HG03045 (cell line): ENCODE measurements at regions not wholly inside any gene's neighbourhood (a gene's known extent, or its start where the extent isn't known, plus 50 kb on each side); places are given as distances from the start of the nearest gene placed in this dataset.

Experiments
- ATAC-seq: cut with Tn5 transposase; IDR thresholded peaks from one replicate; pipeline ENCODE4 v1.9.1; 2021; ENCODE audit warnings: mild to moderate bottlenecking, moderate library complexity; ENCODE audit not compliant: unreplicated experiment

- ATAC-seq, result no peak
Observed at GRCh38 chr15:38072007-38072347, 137.5 kb downstream of the TMCO5A start.

- ATAC-seq, result peak; percentile 53
Observed at GRCh38 chr15:38072348-38073177, 138.1 kb downstream of the TMCO5A start.

DNA sequence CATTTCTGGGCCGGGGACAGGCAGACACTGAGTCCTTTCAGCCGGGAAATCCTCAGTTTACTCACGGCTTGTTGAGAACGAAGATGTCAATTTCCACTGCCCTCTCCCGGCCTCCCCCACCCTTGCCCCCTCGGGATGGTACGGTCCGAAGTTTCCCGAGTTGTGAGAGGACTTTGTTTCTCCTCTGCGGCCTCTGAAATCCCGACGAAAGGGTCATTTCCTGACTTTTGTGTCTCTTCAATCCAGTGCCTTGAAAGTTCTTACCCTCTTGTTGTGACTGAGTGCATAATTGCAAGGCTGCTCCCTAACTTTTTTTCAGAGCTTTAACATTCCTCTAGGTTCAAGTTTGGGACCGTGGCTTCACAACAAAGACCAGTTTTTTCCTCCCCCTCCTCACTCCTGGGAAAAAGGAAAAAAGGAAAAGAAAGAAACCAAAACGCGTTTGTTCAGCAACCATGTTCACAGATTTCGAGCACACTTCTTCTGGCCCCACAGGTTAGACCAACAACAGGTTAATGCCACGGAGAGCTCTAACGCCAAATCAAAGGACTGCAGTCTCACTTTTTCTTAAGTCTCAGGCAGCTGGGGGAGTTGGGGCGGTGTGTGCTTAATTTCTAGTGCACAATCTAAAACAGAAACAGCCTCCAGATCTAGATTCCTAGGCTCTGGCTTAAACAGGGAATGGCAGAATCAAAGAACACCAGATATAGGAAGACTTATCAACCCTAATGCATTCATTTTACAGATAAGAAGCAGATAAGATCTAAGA is 138.9 kb downstream of the TMCO5A start:
- ATAC-seq, result no peak

GRCh38 chr15:38074029-38074428 is 139.6 kb downstream of the TMCO5A start:
- ATAC-seq, result no peak

DNA sequence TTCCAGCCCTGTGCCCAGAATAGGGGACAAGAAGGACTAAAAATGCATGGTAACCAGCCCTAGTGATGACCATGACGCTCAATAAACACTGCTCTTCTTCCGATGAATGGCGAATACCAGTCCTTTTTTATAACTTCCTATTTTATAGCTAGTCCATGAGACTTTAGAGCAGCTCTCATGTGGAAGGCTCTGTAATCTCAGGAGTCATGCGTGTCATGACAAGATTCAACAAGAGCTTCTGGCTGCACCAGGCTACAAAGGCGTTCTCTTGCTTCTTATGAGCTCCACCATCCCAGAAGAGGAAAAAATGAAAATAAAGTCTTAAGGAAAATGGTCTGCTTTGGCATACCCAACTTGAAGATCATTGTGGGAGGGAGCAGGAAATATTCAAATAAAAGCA is 141.0 kb downstream of the TMCO5A start:
- no peak for ATAC-seq

DNA sequence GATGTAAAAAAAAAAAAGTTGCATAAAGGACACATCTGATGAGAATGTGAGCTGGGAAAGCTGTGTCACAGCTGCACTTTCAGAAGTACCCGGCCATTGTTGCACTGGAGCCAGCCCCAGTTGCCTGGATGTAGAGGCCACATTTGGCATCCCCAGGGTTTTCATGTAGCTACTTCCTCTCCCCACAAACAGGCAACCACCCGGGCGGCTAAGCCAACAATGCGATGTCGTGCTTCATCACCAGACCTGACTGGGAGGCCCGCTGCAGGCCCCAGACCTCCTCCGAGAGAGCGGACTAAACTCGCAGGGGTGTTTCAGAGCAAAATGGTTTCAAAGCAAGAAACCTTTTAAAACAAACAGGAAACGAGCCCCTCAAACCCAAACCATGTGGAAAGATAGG is 142.3 kb downstream of the TMCO5A start:
- no peak for ATAC-seq

DNA sequence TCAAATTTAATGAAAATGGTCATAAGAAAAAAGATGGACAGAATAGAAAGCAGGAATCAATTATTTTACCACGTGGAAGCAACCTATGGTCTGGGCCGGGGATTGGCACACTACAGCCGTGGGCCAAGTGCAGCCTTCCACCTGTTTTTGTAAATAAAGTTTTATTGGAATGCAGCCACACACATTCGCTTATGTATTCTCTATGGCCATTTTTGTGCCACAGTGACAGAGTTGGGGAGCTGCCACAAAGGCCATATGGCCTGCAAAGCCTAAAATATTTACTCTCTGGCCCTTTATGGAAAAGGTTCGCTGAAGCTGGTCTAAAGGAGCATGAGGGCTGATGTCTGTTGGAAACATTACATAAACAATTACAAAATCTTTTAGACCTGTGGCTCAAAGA is 144.8 kb downstream of the TMCO5A start:
- no peak for ATAC-seq

GRCh38 chr15:38080651-38081275 is 146.3 kb downstream of the TMCO5A start:
- ATAC-seq, result no peak

DNA sequence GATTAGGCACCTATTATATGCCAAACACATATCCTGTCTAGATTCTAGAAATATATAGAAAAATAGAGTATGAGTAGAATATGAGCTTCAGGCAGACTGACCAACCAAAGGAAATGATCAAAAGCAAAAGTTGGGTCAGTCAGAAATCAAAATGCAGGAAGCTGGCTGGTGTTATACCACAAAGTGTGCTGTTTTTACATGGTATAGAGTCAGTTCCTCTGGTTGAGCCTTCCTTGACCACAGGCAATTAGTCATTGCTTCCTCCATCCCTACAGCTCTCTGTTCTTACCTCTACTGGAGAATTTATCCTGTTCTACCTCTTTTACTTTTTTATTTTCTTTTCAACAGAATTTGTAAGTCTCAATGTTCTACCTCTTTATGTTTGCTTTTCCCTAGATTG is 149.8 kb downstream of the TMCO5A start:
- ATAC-seq, result peak; percentile 69

- peak; percentile 72 for ATAC-seq
Observed at GRCh38 chr15:38085114-38085513, 150.7 kb downstream of the TMCO5A start.

GRCh38 chr15:38085931-38086568 is 151.6 kb downstream of the TMCO5A start:
- peak; percentile 53 for ATAC-seq

DNA sequence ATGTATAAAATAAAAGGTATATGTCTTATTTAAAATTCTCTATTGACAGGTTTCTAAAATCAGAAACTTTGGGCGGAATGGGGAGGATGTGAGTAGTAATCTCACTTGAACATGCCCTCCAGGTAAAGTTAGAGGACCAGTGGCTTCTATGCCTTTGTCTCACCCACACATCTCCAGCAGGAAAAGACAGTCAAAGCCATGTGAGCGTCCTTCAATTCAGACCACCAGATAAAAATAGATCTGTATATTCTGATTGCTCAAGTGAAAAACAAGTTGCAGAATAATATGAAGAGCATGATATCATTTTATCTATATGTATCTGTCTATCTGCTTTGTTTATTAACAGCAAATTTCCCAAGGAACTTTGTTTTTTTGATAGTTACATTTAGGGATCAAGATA is 152.2 kb downstream of the TMCO5A start:
- ATAC-seq, result no peak

GRCh38 chr15:38088971-38089370 is 154.5 kb downstream of the TMCO5A start:
- no peak for ATAC-seq

GRCh38 chr15:38090223-38090622 is 155.8 kb downstream of the TMCO5A start:
- no peak for ATAC-seq

DNA sequence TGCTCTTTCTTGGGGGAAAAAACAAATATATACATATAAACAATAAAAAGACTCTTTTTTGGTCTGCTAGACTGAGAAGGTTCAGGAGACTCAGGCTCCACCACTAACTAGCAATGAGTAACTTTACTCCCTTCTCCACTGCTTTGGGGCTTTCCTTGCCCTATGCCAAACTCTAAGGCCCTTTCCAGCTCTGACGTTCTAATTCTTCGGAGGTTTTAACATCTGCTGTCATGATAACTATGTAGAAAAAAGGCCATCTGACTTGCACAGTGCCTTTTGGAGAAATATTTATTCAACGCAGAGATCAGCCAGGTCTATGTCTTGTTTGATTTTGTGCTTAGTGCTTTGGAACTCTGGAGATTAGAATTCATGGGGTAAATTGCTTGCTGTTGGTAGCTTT is 156.2 kb downstream of the TMCO5A start:
- ATAC-seq, result no peak

DNA sequence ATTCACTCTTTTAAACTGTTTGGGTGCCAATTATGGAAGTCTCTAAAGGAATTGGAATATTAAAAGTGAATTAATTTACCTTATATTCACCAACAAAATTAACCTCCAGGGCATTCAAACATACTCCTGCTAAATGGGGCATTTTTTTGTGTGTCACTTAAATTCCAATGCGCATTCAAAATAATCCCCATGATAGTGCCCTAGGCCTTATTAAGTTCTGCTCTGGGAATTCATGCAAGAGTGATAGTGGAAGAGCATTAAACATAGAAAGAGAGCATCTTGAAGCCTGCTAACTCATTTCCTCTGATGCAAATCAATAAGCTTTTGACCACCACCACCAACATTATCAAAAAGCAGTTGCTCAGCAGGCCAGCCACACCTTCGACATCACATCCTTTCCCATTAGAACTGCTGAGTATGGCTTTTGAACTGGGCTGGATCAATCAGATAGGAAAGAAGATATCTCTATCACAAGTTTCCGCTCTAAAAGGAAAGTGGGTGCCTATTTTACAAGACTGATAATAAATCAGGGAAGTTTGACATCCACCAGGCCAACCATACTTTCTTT is 156.7 kb downstream of the TMCO5A start:
- ATAC-seq, result no peak

- ATAC-seq, result no peak
Observed at GRCh38 chr15:38093931-38094330, 158.7 kb upstream of the SPRED1 start.

DNA sequence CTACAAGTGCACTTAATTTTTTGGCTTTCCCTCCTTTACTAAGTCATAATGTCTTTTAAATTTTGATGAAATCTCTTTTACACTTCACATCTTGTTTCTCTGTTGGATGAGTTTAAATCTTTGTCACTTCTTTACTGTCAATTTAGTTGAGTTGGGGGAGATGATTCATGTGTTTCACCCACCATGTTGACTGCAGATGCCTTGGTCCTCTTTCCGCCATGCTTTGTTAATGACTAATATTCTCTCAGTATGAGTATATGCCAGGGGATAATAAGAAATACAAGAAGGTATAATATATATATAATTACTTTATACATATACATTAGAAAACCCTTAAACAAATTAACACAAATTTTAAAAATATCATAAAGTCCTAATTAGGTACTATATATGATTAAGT is 149.7 kb upstream of the SPRED1 start:
- ATAC-seq, result no peak

- no peak for ATAC-seq
Observed at GRCh38 chr15:38103564-38103963, 149.1 kb upstream of the SPRED1 start.

DNA sequence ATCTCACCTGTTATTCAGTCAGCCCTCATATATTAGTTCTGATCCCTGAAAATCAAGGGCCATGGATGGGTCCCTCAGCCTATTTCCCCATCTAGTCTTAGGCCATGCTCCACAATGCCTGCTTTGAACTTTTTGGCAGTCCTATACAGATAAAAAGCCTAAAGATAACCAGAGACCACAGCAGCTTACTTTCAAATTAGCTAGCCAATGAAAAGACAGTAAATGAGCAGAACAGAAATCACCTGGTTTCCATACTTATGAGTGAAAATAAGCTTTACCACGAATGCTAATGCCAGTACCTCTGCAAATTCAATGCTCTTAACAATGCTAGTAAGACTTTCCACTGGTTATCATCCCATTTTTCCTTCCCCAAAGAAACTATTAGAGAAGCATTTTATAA is 141.6 kb upstream of the SPRED1 start:
- ATAC-seq, result no peak

DNA sequence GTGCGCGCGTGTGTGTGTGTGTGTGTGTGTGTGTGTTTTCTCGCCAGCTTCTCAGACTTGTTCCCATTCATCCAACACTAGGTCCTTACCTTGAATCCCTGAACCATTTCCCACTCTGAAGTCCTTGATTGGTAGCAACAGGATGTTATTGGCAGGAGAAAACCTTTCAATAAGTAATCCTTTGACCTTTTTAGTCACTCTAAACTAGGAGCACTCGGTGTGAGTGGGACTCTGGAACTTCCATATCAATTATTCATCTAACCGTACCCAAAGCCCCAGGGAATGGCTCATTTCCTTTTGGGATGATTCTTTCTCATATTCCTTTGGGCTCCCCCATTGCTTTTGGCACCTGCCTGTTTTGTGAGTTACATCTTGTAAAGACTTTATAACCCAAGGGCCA is 140.2 kb upstream of the SPRED1 start:
- no peak for ATAC-seq
